Stomach (tissue), 8 donors: ENCODE measurements at regions not wholly inside any gene's neighbourhood (a gene's known extent, or its start where the extent isn't known, plus 50 kb on each side); places are given as distances from the start of the nearest gene placed in this dataset.
A peak's percentile ranks its signal among the peaks of the same experiment; 100 is the strongest.

ENCODE experiments used
- DNase-seq, 2 donors: peaks; one replicate each; pipeline versions ENCODE4 v3.0.0 to v3.0.0-alpha.2; 2013 to 2019
- H3K27ac ChIP-seq, 5 donors: fragments of 200-600 bp in 4 of 5; sonication (generic) in 4 of 5; one replicate each; pipeline ENCODE4 v1.5.1; 2013 to 2019; ENCODE audit warnings: mild to moderate bottlenecking in 1 of 5, moderate library complexity in 1 of 5
- H3K27me3 ChIP-seq, 3 donors: fragments of 200-600 bp; sonication (generic); one replicate each; pipeline ENCODE4 v1.5.1; 2017 to 2019; ENCODE audit warnings: mixed run types in 1 of 3
- H3K36me3 ChIP-seq, 4 donors: fragments of 200-600 bp; sonication (generic); 1 replicate in 3 of 4; 2 replicates in 1 of 4; pipeline ENCODE4 v1.5.1; 2016 to 2019
- H3K4me1 ChIP-seq, 4 donors: fragments of 200-600 bp; sonication (generic); one replicate each; pipeline ENCODE4 v1.5.1; 2016 to 2019
- H3K4me3 ChIP-seq, 4 donors: fragments of 200-600 bp; sonication (generic) in 3 of 4; one replicate each; pipeline ENCODE4 v1.5.1; 2016 to 2019; ENCODE audit warnings: mild to moderate bottlenecking in 1 of 4
- H3K9me3 ChIP-seq, 4 donors: fragments of 200-600 bp; sonication (generic); one replicate each; pipeline ENCODE4 v1.5.1; 2016 to 2019
- CTCF ChIP-seq, 7 experiments: fragments of 450-650 bp in 4 of 7; fragments of 200-600 bp in 3 of 7; sonication (generic) in 3 of 7; IDR thresholded peaks; one replicate each; pipeline ENCODE4 v1.5.1; 2016 to 2019; ENCODE audit warnings: antibody characterized with exemption in 7 of 7, control low read depth in 2 of 7, mild to moderate bottlenecking in 1 of 7
- EP300 ChIP-seq: sonication (generic); formaldehyde crosslinking; IDR thresholded peaks from one replicate; pipeline ENCODE4 v1.6.1; 2017; ENCODE audit warnings: antibody characterized with exemption
- POLR2A ChIP-seq, 4 donors: fragments of 450-650 bp; IDR thresholded peaks; one replicate each; pipeline ENCODE4 v1.6.1; 2016; ENCODE audit warnings: antibody characterized with exemption in 4 of 4, control low read depth in 2 of 4, mild to moderate bottlenecking in 1 of 4, moderate library complexity in 1 of 4
- POLR2AphosphoS5 ChIP-seq, 3 donors: sonication (generic); formaldehyde crosslinking; IDR thresholded peaks; one replicate each; pipeline ENCODE4 v1.6.1; 2016; ENCODE audit warnings: antibody characterized with exemption in 3 of 3
- WGBS, 5 donors: extraction: QIAGEN DNeasy Blood & Tissue Kit in 3 of 5; methylation state at CpG; one replicate each; pipeline versions ENCODE4 v1.1.5 to v1.1.7; 2013 to 2018; 5-methylcytosine and 5-hydroxymethylcytosine counted together
- intact Hi-C: fragments of 100-400 bp; cut with DNase I; formaldehyde crosslinking; loops from one replicate; pipeline ENCODE4 v1.15.1; 2023; ENCODE audit warnings: low total_unique reads
- donor health status: healthy with polysubstance abuse.
- donor health status: Bipolar disorder and iron deficiency.
- donor health status: healthy.

- no peaks in the 10 kb centered on the region for H3K27me3 ChIP-seq
- 95 to 100% (median 98%) methylated on average over 1 of the region's 1 CpG for WGBS, 5 donors
- no peaks in the 10 kb centered on the region for H3K36me3 ChIP-seq
- H3K4me3 ChIP-seq = no peak overlapping the region
- no peaks in the 10 kb centered on the region for H3K4me1 ChIP-seq
- TF ChIP-seq POLR2AphosphoS5 (IDR thresholded peaks at IDR 0.05) = no peak
- TF ChIP-seq EP300 = no peak
- no peak for TF ChIP-seq POLR2A (IDR thresholded peaks at IDR 0.05)
- no peak for TF ChIP-seq CTCF (IDR thresholded peaks at IDR 0.05)
- H3K9me3 ChIP-seq = no peaks in the 10 kb centered on the region
- no peak overlapping the region for H3K27ac ChIP-seq
- intact Hi-C loops = no loop called here
- DNase-seq = no peak
Observed at GRCh38 chr4:114121221-114121620, 141.8 kb upstream of the ARSJ start.

GRCh38 chr4:114132199-114132598 is 152.8 kb upstream of the ARSJ start:
- Histone ChIP-seq H3K4me3 (no peak overlapping the region), H3K36me3 (no peaks in the 10 kb centered on the region), H3K27ac (no peak overlapping the region), H3K9me3 (no peaks in the 10 kb centered on the region), H3K4me1 (no peaks in the 10 kb centered on the region), H3K27me3 (no peaks in the 10 kb centered on the region)
- TF ChIP-seq POLR2A (IDR thresholded peaks at IDR 0.05) (no peak), EP300 (no peak), CTCF (IDR thresholded peaks at IDR 0.05) (no peak), POLR2AphosphoS5 (IDR thresholded peaks at IDR 0.05) (no peak)
- DNase-seq = no peak
- 79 to 100% (median 91%) methylated on average over 2 of the region's 2 CpGs for WGBS, 5 donors
- intact Hi-C loops = no loop called here

GRCh38 chr4:114132830-114133229 is 153.4 kb upstream of the ARSJ start:
- intact Hi-C loops = no loop called here

GRCh38 chr4:114136069-114136468 is 156.6 kb upstream of the ARSJ start:
- intact Hi-C loops = no loop called here
- no peak for TF ChIP-seq CTCF (IDR thresholded peaks at IDR 0.05)
- TF ChIP-seq POLR2AphosphoS5 (IDR thresholded peaks at IDR 0.05) = no peak
- TF ChIP-seq EP300 = no peak
- no peak for TF ChIP-seq POLR2A (IDR thresholded peaks at IDR 0.05)
- DNase-seq = no peak
- H3K36me3 ChIP-seq = no peaks in the 10 kb centered on the region
- no peaks in the 10 kb centered on the region for H3K27me3 ChIP-seq
- no peak overlapping the region for H3K27ac ChIP-seq
- no peaks in the 10 kb centered on the region for H3K4me1 ChIP-seq
- no peaks in the 10 kb centered on the region for H3K9me3 ChIP-seq
- H3K4me3 ChIP-seq = no peak overlapping the region

More at GRCh38 chr4:114132830-114133229, 153.4 kb upstream of the ARSJ start:
- H3K9me3 ChIP-seq = no peaks in the 10 kb centered on the region
- 81 to 89% (median 82%) methylated on average over 2 of the region's 2 CpGs for WGBS, 5 donors
- H3K4me1 ChIP-seq = no peaks in the 10 kb centered on the region
- H3K27ac ChIP-seq = no peak overlapping the region
- H3K27me3 ChIP-seq = no peaks in the 10 kb centered on the region
- DNase-seq = no peak
- H3K36me3 ChIP-seq = no peaks in the 10 kb centered on the region
- no peak overlapping the region for H3K4me3 ChIP-seq
- no peak for TF ChIP-seq EP300
- TF ChIP-seq POLR2A (IDR thresholded peaks at IDR 0.05) = no peak
- TF ChIP-seq POLR2AphosphoS5 (IDR thresholded peaks at IDR 0.05) = no peak
- peak in 1 of 7 experiments; percentile 10 for TF ChIP-seq CTCF (IDR thresholded peaks at IDR 0.05)
